Esophagus muscularis mucosa (tissue), 3 donors: ENCODE measurements at regions not wholly inside any gene's neighbourhood (a gene's known extent, or its start where the extent isn't known, plus 50 kb on each side); places are given as distances from the start of the nearest gene placed in this dataset.

Experiments used
- POLR2A ChIP-seq: fragments of 450-650 bp; IDR thresholded peaks from one replicate; pipeline ENCODE4 v1.6.1; 2017; ENCODE audit warnings: antibody characterized with exemption, moderate library complexity, mild to moderate bottlenecking, low read depth
- POLR2AphosphoS5 ChIP-seq, 2 donors: sonication (generic); formaldehyde crosslinking; IDR thresholded peaks; one replicate each; pipeline ENCODE4 v1.6.1; 2017; ENCODE audit warnings: antibody characterized with exemption in 2 of 2
- TF ChIP-seq, protein P1 (sequence below), 3 experiments: fragments of 200-600 bp in 2 of 3; fragments of 450-650 bp in 1 of 3; sonication (generic) in 2 of 3; IDR thresholded peaks; one replicate each; pipeline ENCODE4 v1.5.1; 2017 to 2019; ENCODE audit warnings: antibody characterized with exemption in 3 of 3, mild to moderate bottlenecking in 2 of 3, moderate library complexity in 1 of 3

DNA sequence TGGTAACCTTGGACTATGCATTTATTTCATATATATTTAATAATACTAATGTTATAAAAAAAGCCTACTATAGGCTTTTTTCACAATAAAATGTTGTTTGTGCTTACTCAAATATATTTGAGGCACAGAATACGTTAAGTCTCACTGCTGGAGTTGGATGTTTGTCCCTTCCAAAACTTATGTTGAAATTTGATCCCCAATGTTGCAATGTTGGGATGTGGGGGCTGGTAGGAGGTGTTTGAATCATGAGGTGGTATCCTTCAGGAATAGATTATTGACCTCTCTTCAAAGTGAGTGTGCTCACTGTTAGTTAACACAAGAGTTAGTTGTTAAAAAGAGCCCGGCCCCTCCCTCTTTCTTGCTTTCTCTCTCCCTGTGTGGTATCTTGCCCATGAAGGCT is 1295.9 kb downstream of the JRKL start:
- TF ChIP-seq, protein P1, sequence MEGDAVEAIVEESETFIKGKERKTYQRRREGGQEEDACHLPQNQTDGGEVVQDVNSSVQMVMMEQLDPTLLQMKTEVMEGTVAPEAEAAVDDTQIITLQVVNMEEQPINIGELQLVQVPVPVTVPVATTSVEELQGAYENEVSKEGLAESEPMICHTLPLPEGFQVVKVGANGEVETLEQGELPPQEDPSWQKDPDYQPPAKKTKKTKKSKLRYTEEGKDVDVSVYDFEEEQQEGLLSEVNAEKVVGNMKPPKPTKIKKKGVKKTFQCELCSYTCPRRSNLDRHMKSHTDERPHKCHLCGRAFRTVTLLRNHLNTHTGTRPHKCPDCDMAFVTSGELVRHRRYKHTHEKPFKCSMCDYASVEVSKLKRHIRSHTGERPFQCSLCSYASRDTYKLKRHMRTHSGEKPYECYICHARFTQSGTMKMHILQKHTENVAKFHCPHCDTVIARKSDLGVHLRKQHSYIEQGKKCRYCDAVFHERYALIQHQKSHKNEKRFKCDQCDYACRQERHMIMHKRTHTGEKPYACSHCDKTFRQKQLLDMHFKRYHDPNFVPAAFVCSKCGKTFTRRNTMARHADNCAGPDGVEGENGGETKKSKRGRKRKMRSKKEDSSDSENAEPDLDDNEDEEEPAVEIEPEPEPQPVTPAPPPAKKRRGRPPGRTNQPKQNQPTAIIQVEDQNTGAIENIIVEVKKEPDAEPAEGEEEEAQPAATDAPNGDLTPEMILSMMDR (IDR thresholded peaks at IDR 0.05) = no peak
- TF ChIP-seq POLR2A (no peak), POLR2AphosphoS5 (IDR thresholded peaks at IDR 0.05) (no peak)
